C4-2B (cell line): ENCODE measurements at regions not wholly inside any gene's neighbourhood (a gene's known extent, or its start where the extent isn't known, plus 50 kb on each side); places are given as distances from the start of the nearest gene placed in this dataset.

Experiments used
- CTCF ChIP-seq: fragments of 450-650 bp; conservative IDR thresholded peaks from 2 replicates; pipeline ENCODE4 v1.5.1; 2017; ENCODE audit warnings: mild to moderate bottlenecking
- ZFX ChIP-seq: fragments of 450-650 bp; IDR thresholded peaks from 2 replicates; pipeline ENCODE4 v1.6.1; 2017

- TF ChIP-seq CTCF, result no peak
- no peak for TF ChIP-seq ZFX
Measured at GRCh38 chr5:62979472-62979871, 400.9 kb downstream of the LRRC70 start.
